ENCODE measurements at regions not wholly inside any gene's neighbourhood (a gene's known extent, or its start where the extent isn't known, plus 50 kb on each side); places are given as distances from the start of the nearest gene placed in this dataset.
"Not testable (repeated sequence)": the region's sequence is repeated elsewhere in the genome, so short reads cannot be mapped to it uniquely, and the experiment has no call there.

DNA sequence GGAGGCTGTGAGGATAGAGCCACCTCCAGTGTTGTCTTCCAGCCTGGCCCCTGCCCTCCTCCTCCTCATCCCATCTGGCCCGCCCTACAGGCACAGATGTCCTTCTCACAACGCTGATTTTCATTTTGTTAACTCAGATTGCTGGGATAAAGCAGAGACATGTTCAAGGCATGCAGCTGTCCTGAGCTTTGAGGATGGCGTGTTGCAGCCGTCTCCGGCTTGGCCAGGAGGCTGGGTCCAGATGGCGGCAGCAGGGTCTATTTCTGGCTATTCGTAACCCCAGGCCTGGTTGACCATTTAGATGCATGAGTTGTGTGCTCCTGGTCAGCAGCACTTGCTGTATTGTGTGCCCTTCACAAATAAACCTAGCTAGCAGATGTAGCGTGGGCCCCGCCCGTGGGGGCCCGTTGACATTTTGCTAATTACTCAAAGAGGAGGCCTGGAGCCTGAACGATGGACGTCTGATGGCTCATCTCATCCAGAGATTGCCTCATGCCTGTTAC, 185.0 kb downstream of the BANP start:
- H3K9ac ChIP-seq (ENCODE audit: low read depth in 1 of 3, low read length in 3 of 3); H3K36me3 ChIP-seq (ENCODE audit: control insufficient read depth in 3 of 3, insufficient read depth in 3 of 3, low read length in 3 of 3); H3K4me1 ChIP-seq (ENCODE audit: control insufficient read depth in 3 of 3, insufficient read depth in 3 of 3, low read length in 3 of 3); H3K4me3 ChIP-seq (ENCODE audit: low read length in 3 of 3); H3K27ac ChIP-seq (ENCODE audit: low read depth, low read length); H3K9me3 ChIP-seq (ENCODE audit: control insufficient read depth in 3 of 3, low read length in 3 of 3): not testable (repeated sequence)
- H3K27me3 ChIP-seq (ENCODE audit: control insufficient read depth in 3 of 3, insufficient read depth in 3 of 3, low read length in 3 of 3) = peaks cover 18 to 33% (median 29%) of the 10 kb centered on the region in 3 donors

DNA sequence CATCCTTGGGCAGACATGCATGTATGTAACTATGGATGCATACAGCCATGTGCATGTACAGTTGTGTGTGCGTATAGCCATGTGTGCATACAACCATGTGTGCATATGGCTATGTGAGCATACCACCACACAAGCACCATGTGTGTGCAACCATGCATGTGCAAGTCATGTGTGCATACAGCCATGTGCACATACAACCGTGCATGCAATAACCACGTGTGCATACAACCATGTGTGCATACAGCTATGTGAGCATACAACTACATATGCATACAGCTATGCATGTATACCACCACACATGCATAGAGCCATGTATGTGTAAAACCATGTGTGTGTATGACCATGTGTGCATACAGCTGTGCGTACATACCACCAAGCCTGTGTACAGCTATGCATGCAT, 185.7 kb downstream of the BANP start:
- H3K9ac ChIP-seq (ENCODE audit: low read depth in 1 of 3, low read length in 3 of 3); H3K36me3 ChIP-seq (ENCODE audit: control insufficient read depth in 3 of 3, insufficient read depth in 3 of 3, low read length in 3 of 3): not testable (repeated sequence)

GRCh38 chr16:88139141-88139540, 187.9 kb downstream of the BANP start:
- H3K27me3 ChIP-seq (ENCODE audit: control insufficient read depth in 3 of 3, insufficient read depth in 3 of 3, low read length in 3 of 3) = peaks cover 4 to 22% (median 17%) of the 10 kb centered on the region in 3 donors
- H3K27ac ChIP-seq (ENCODE audit: low read depth, low read length); H3K36me3 ChIP-seq (ENCODE audit: control insufficient read depth in 3 of 3, insufficient read depth in 3 of 3, low read length in 3 of 3); H3K4me3 ChIP-seq (ENCODE audit: low read length in 3 of 3); H3K9me3 ChIP-seq (ENCODE audit: control insufficient read depth in 3 of 3, low read length in 3 of 3); H3K4me1 ChIP-seq (ENCODE audit: control insufficient read depth in 3 of 3, insufficient read depth in 3 of 3, low read length in 3 of 3); H3K9ac ChIP-seq (ENCODE audit: low read depth in 1 of 3, low read length in 3 of 3): not testable (repeated sequence)

More for the DNA sequence above, 185.7 kb downstream of the BANP start:
- H3K27me3 ChIP-seq (ENCODE audit: control insufficient read depth in 3 of 3, insufficient read depth in 3 of 3, low read length in 3 of 3) = peaks cover 12 to 33% (median 26%) of the 10 kb centered on the region in 3 donors
- H3K4me1 ChIP-seq (ENCODE audit: control insufficient read depth in 3 of 3, insufficient read depth in 3 of 3, low read length in 3 of 3); H3K27ac ChIP-seq (ENCODE audit: low read depth, low read length); H3K9me3 ChIP-seq (ENCODE audit: control insufficient read depth in 3 of 3, low read length in 3 of 3); H3K4me3 ChIP-seq (ENCODE audit: low read length in 3 of 3): not testable (repeated sequence)

GRCh38 chr16:88140195-88140594, 189.0 kb downstream of the BANP start:
- not testable (repeated sequence) for H3K4me1 ChIP-seq (ENCODE audit: control insufficient read depth in 3 of 3, insufficient read depth in 3 of 3, low read length in 3 of 3); H3K36me3 ChIP-seq (ENCODE audit: control insufficient read depth in 3 of 3, insufficient read depth in 3 of 3, low read length in 3 of 3); H3K4me3 ChIP-seq (ENCODE audit: low read length in 3 of 3); H3K9me3 ChIP-seq (ENCODE audit: control insufficient read depth in 3 of 3, low read length in 3 of 3); H3K9ac ChIP-seq (ENCODE audit: low read depth in 1 of 3, low read length in 3 of 3); H3K27ac ChIP-seq (ENCODE audit: low read depth, low read length)
- H3K27me3 ChIP-seq (ENCODE audit: control insufficient read depth in 3 of 3, insufficient read depth in 3 of 3, low read length in 3 of 3) = peaks cover 4 to 25% (median 13%) of the 10 kb centered on the region in 3 donors

GRCh38 chr16:88141580-88141979, 190.3 kb downstream of the BANP start:
- Histone ChIP-seq H3K36me3 (ENCODE audit: control insufficient read depth in 3 of 3, insufficient read depth in 3 of 3, low read length in 3 of 3) (no peaks in the 10 kb centered on the region), H3K27me3 (ENCODE audit: control insufficient read depth in 3 of 3, insufficient read depth in 3 of 3, low read length in 3 of 3) (peaks cover 0 to 18% (median 9%) of the 10 kb centered on the region in 3 donors), H3K9me3 (ENCODE audit: control insufficient read depth in 3 of 3, low read length in 3 of 3) (peaks cover 4% of the 10 kb centered on the region in 3 donors), H3K4me3 (ENCODE audit: low read length in 3 of 3) (no peak overlapping the region), H3K27ac (ENCODE audit: low read depth, low read length) (no peak overlapping the region), H3K9ac (ENCODE audit: low read depth in 1 of 3, low read length in 3 of 3) (no peak overlapping the region), H3K4me1 (ENCODE audit: control insufficient read depth in 3 of 3, insufficient read depth in 3 of 3, low read length in 3 of 3) (no peaks in the 10 kb centered on the region)

DNA sequence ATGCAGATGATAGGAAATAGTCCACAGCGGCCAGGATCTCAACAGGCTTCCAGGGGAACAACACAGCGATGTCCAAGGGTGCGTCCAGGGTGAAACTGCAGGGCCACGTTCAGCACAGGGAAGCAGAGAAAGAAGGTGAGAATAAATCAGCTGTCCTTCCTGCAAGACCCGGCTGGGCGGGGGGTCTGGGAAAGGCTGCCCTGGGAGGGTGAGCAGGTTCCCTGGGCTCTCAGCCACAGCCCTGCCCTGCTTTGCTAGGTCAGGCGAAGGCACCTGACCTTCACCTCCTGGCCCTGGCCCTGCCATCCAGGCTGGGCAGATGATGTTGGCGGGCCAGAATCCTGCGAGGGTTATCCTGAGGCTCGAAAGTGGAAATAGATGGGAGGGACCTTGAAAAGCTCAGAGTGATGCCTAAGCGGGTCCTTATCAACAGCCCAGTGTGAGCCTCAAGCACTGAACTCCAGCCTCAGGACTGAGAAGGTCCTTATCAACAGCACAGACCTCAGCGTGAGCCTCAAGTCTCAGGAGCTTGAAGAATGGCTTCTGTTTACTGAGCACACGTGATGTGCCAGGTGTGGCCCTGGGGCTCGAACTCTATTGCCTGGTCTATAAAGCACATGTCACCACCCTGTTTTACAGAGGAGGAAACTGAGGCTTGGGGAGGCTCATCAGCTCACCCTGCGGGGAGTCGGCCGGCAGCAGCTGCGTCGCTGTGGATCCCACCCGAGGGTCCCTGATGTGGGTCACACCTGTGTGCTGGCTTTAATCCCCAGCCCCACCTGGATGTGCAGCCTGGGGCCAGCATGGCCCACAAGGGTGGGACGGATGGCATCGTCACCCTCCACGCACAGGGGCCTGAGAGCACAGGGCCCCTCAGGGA, 191.1 kb downstream of the BANP start:
- H3K9me3 ChIP-seq (ENCODE audit: control insufficient read depth in 3 of 3, low read length in 3 of 3); H3K27ac ChIP-seq (ENCODE audit: low read depth, low read length): not testable (repeated sequence)
- H3K27me3 ChIP-seq (ENCODE audit: control insufficient read depth in 3 of 3, insufficient read depth in 3 of 3, low read length in 3 of 3) = peaks cover 0 to 11% (median 4%) of the 10 kb centered on the region in 3 donors

GRCh38 chr16:88143122-88144027, 192.1 kb downstream of the BANP start:
- not testable (repeated sequence) for H3K27me3 ChIP-seq (ENCODE audit: control insufficient read depth in 3 of 3, insufficient read depth in 3 of 3, low read length in 3 of 3); H3K27ac ChIP-seq (ENCODE audit: low read depth, low read length)

More for the DNA sequence above, 191.1 kb downstream of the BANP start:
- not testable (repeated sequence) for H3K4me1 ChIP-seq (ENCODE audit: control insufficient read depth in 3 of 3, insufficient read depth in 3 of 3, low read length in 3 of 3); H3K9ac ChIP-seq (ENCODE audit: low read depth in 1 of 3, low read length in 3 of 3); H3K36me3 ChIP-seq (ENCODE audit: control insufficient read depth in 3 of 3, insufficient read depth in 3 of 3, low read length in 3 of 3); H3K4me3 ChIP-seq (ENCODE audit: low read length in 3 of 3)

GRCh38 chr16:88144028-88144511, 192.8 kb downstream of the BANP start:
- no peaks in the 10 kb centered on the region for H3K9me3 ChIP-seq (ENCODE audit: control insufficient read depth in 3 of 3, low read length in 3 of 3)
- H3K27ac ChIP-seq (ENCODE audit: low read depth, low read length) = no peak overlapping the region
- no peaks in the 10 kb centered on the region for H3K4me1 ChIP-seq (ENCODE audit: control insufficient read depth in 3 of 3, insufficient read depth in 3 of 3, low read length in 3 of 3)
- H3K9ac ChIP-seq (ENCODE audit: low read depth in 1 of 3, low read length in 3 of 3) = no peak overlapping the region
- H3K4me3 ChIP-seq (ENCODE audit: low read length in 3 of 3) = no peak overlapping the region
- no peaks in the 10 kb centered on the region for H3K36me3 ChIP-seq (ENCODE audit: control insufficient read depth in 3 of 3, insufficient read depth in 3 of 3, low read length in 3 of 3)
- H3K27me3 ChIP-seq (ENCODE audit: control insufficient read depth in 3 of 3, insufficient read depth in 3 of 3, low read length in 3 of 3) = peaks cover 0 to 8% (median 4%) of the 10 kb centered on the region in 3 donors

More at GRCh38 chr16:88143122-88144027, 192.1 kb downstream of the BANP start:
- not testable (repeated sequence) for H3K9ac ChIP-seq (ENCODE audit: low read depth in 1 of 3, low read length in 3 of 3); H3K4me3 ChIP-seq (ENCODE audit: low read length in 3 of 3); H3K9me3 ChIP-seq (ENCODE audit: control insufficient read depth in 3 of 3, low read length in 3 of 3); H3K36me3 ChIP-seq (ENCODE audit: control insufficient read depth in 3 of 3, insufficient read depth in 3 of 3, low read length in 3 of 3); H3K4me1 ChIP-seq (ENCODE audit: control insufficient read depth in 3 of 3, insufficient read depth in 3 of 3, low read length in 3 of 3)

DNA sequence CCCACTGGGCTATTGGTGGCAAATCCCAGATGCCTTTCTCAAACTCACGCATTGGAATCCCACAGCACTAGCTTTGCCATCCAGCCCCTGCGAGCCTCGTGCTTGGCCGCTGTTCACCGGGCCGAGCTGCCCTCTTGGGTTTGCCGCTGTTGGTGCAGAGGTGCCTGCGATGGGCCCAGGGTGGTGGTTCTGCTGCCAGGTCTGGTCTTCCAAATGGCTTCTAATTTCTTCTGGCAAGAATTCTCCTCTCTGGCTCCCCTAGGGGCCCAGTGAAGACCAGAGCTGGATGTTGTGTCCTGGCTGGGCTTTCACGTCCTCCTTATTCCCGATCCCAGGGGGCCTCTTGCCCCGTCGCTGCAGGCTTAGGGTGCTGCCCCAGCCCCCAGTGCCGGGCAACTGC, 194.1 kb downstream of the BANP start:
- not testable (repeated sequence) for H3K27me3 ChIP-seq (ENCODE audit: control insufficient read depth in 3 of 3, insufficient read depth in 3 of 3, low read length in 3 of 3)

More for the DNA sequence above, 194.1 kb downstream of the BANP start:
- not testable (repeated sequence) for H3K36me3 ChIP-seq (ENCODE audit: control insufficient read depth in 3 of 3, insufficient read depth in 3 of 3, low read length in 3 of 3); H3K9ac ChIP-seq (ENCODE audit: low read depth in 1 of 3, low read length in 3 of 3); H3K4me1 ChIP-seq (ENCODE audit: control insufficient read depth in 3 of 3, insufficient read depth in 3 of 3, low read length in 3 of 3); H3K27ac ChIP-seq (ENCODE audit: low read depth, low read length); H3K4me3 ChIP-seq (ENCODE audit: low read length in 3 of 3); H3K9me3 ChIP-seq (ENCODE audit: control insufficient read depth in 3 of 3, low read length in 3 of 3)

Data from skeletal muscle tissue (tissue), 3 donors.